IPS-20b (cell line): ENCODE measurements at regions not wholly inside any gene's neighbourhood (a gene's known extent, or its start where the extent isn't known, plus 50 kb on each side); places are given as distances from the start of the nearest gene placed in this dataset.

Experiments used
- H3K27ac ChIP-seq: one replicate; pipeline ENCODE4 v1.5.1; 2013; ENCODE audit warnings: low read length
- H3K27me3 ChIP-seq: 2 replicates; pipeline ENCODE4 v1.6.1; 2013; ENCODE audit warnings: mild to moderate bottlenecking, low read length, inconsistent platforms; ENCODE audit not compliant: insufficient read depth
- H3K36me3 ChIP-seq: 2 replicates; pipeline ENCODE4 v1.6.1; 2013; ENCODE audit warnings: low read depth, mild to moderate bottlenecking, inconsistent platforms, low read length, moderate library complexity; ENCODE audit not compliant: insufficient read depth
- H3K4me1 ChIP-seq: 2 replicates; pipeline ENCODE4 v1.6.1; 2013; ENCODE audit warnings: mild to moderate bottlenecking, control low read depth, inconsistent platforms, low read length, moderate library complexity; ENCODE audit not compliant: insufficient read depth
- H3K4me3 ChIP-seq: 2 replicates; pipeline ENCODE4 v1.5.1; 2013; ENCODE audit warnings: mild to moderate bottlenecking, low read length, inconsistent platforms
- H3K9ac ChIP-seq: 2 replicates; pipeline ENCODE4 v1.6.1; 2013; ENCODE audit warnings: low read depth, mild to moderate bottlenecking, inconsistent platforms, low read length, moderate library complexity
- H3K9me3 ChIP-seq: 2 replicates; pipeline ENCODE4 v1.6.1; 2013; ENCODE audit warnings: mild to moderate bottlenecking, low read depth, low read length, inconsistent platforms; ENCODE audit not compliant: insufficient read depth

- no peak overlapping the region for H3K4me3 ChIP-seq
- no peak overlapping the region for H3K9ac ChIP-seq
- no peaks in the 10 kb centered on the region; the same call in 1 of the 2 replicates for H3K9me3 ChIP-seq
- H3K4me1 ChIP-seq: no peaks in the 10 kb centered on the region
- H3K27me3 ChIP-seq: no peaks in the 10 kb centered on the region
- no peaks in the 10 kb centered on the region for H3K36me3 ChIP-seq
- no peak overlapping the region for H3K27ac ChIP-seq
Measured at GRCh38 chr7:4399121-4399520, 283.0 kb upstream of the FOXK1 start.

- Histone ChIP-seq H3K4me1 (no peaks in the 10 kb centered on the region), H3K9me3 (no peaks in the 10 kb centered on the region; the same call in 1 of the 2 replicates), H3K27me3 (no peaks in the 10 kb centered on the region), H3K9ac (no peak overlapping the region), H3K4me3 (no peak overlapping the region), H3K27ac (no peak overlapping the region), H3K36me3 (no peaks in the 10 kb centered on the region)
Measured at GRCh38 chr7:4399596-4399995, 282.5 kb upstream of the FOXK1 start.

- no peaks in the 10 kb centered on the region for H3K4me1 ChIP-seq
- H3K9me3 ChIP-seq: no peaks in the 10 kb centered on the region
- no peaks in the 10 kb centered on the region for H3K36me3 ChIP-seq
- no peak overlapping the region for H3K27ac ChIP-seq
- H3K27me3 ChIP-seq: no peaks in the 10 kb centered on the region
- no peak overlapping the region for H3K9ac ChIP-seq
- no peak overlapping the region for H3K4me3 ChIP-seq
Measured at GRCh38 chr7:4406288-4407058, 275.6 kb upstream of the FOXK1 start.

GRCh38 chr7:4409946-4410345, 272.1 kb upstream of the FOXK1 start:
- Histone ChIP-seq H3K4me1 (no peaks in the 10 kb centered on the region), H3K27ac (no peak overlapping the region), H3K9me3 (no peaks in the 10 kb centered on the region), H3K36me3 (no peaks in the 10 kb centered on the region), H3K4me3 (no peak overlapping the region), H3K9ac (no peak overlapping the region), H3K27me3 (no peaks in the 10 kb centered on the region)

- Histone ChIP-seq H3K9ac (no peak overlapping the region), H3K9me3 (peaks cover 18% of the 10 kb centered on the region), H3K4me1 (no peaks in the 10 kb centered on the region), H3K4me3 (no peak overlapping the region), H3K36me3 (no peaks in the 10 kb centered on the region), H3K27ac (no peak overlapping the region), H3K27me3 (no peaks in the 10 kb centered on the region)
Measured at GRCh38 chr7:4416396-4417056, 265.6 kb upstream of the FOXK1 start.

- no peaks in the 10 kb centered on the region for H3K4me1 ChIP-seq
- no peak overlapping the region for H3K27ac ChIP-seq
- no peaks in the 10 kb centered on the region for H3K36me3 ChIP-seq
- peaks cover 20% of the 10 kb centered on the region for H3K9me3 ChIP-seq
- H3K4me3 ChIP-seq: no peak overlapping the region
- no peaks in the 10 kb centered on the region for H3K27me3 ChIP-seq
- no peak overlapping the region for H3K9ac ChIP-seq
Measured at GRCh38 chr7:4428526-4428925, 253.6 kb upstream of the FOXK1 start.

GRCh38 chr7:4430227-4430626, 251.9 kb upstream of the FOXK1 start:
- Histone ChIP-seq H3K4me3 (no peak overlapping the region), H3K9ac (no peak overlapping the region), H3K9me3 (peaks cover 9% of the 10 kb centered on the region), H3K36me3 (no peaks in the 10 kb centered on the region), H3K4me1 (no peaks in the 10 kb centered on the region), H3K27ac (no peak overlapping the region), H3K27me3 (no peaks in the 10 kb centered on the region)

- no peaks in the 10 kb centered on the region for H3K36me3 ChIP-seq
- no peaks in the 10 kb centered on the region for H3K27me3 ChIP-seq
- H3K9me3 ChIP-seq: peaks cover 7% of the 10 kb centered on the region
Measured at GRCh38 chr7:4434306-4434705, 247.8 kb upstream of the FOXK1 start.

GRCh38 chr7:4436361-4436895, 245.7 kb upstream of the FOXK1 start:
- H3K9ac ChIP-seq: no peak overlapping the region
- no peak overlapping the region for H3K27ac ChIP-seq
- no peak overlapping the region for H3K4me3 ChIP-seq

More at GRCh38 chr7:4434306-4434705, 247.8 kb upstream of the FOXK1 start:
- Histone ChIP-seq H3K4me3 (no peak overlapping the region), H3K4me1 (no peaks in the 10 kb centered on the region), H3K9ac (no peak overlapping the region), H3K27ac (no peak overlapping the region)

GRCh38 chr7:4436936-4437335, 245.2 kb upstream of the FOXK1 start:
- Histone ChIP-seq H3K27ac (no peak overlapping the region), H3K4me1 (no peaks in the 10 kb centered on the region), H3K27me3 (no peaks in the 10 kb centered on the region), H3K9me3 (no peaks in the 10 kb centered on the region), H3K36me3 (no peaks in the 10 kb centered on the region), H3K9ac (no peak overlapping the region), H3K4me3 (no peak overlapping the region)

More at GRCh38 chr7:4436361-4436895, 245.7 kb upstream of the FOXK1 start:
- Histone ChIP-seq H3K9me3 (no peaks in the 10 kb centered on the region), H3K4me1 (no peaks in the 10 kb centered on the region), H3K27me3 (no peaks in the 10 kb centered on the region), H3K36me3 (no peaks in the 10 kb centered on the region)

- no peaks in the 10 kb centered on the region for H3K9me3 ChIP-seq
- no peak overlapping the region for H3K27ac ChIP-seq
- H3K27me3 ChIP-seq: no peaks in the 10 kb centered on the region
- H3K4me3 ChIP-seq: no peak overlapping the region
- no peaks in the 10 kb centered on the region for H3K36me3 ChIP-seq
- H3K4me1 ChIP-seq: no peaks in the 10 kb centered on the region
- H3K9ac ChIP-seq: no peak overlapping the region
Measured at GRCh38 chr7:4437916-4438315, 244.2 kb upstream of the FOXK1 start.

- Histone ChIP-seq H3K9me3 (0 out of 2 replicates have a peak, but pooled peaks cover 5% of the 10 kb centered on the region), H3K36me3 (no peaks in the 10 kb centered on the region), H3K27ac (no peak overlapping the region), H3K9ac (no peak overlapping the region), H3K27me3 (no peaks in the 10 kb centered on the region), H3K4me1 (no peaks in the 10 kb centered on the region), H3K4me3 (no peak overlapping the region)
Measured at GRCh38 chr7:4438723-4439245, 243.3 kb upstream of the FOXK1 start.
